ENCODE measurements at regions not wholly inside any gene's neighbourhood (a gene's known extent, or its start where the extent isn't known, plus 50 kb on each side); places are given as distances from the start of the nearest gene placed in this dataset.
"Not testable (repeated sequence)": the region's sequence is repeated elsewhere in the genome, so short reads cannot be mapped to it uniquely, and the experiment has no call there.

GRCh38 chr5:124179819-124180218 lies 566.6 kb downstream of the ZNF608 start:
- no peaks in the 10 kb centered on the region for H3K27me3 Mint-ChIP-seq
- no peaks in the 10 kb centered on the region for H3K36me3 Mint-ChIP-seq
- H3K4me1 Mint-ChIP-seq, result no peaks in the 10 kb centered on the region
- no peak overlapping the region for H3K4me3 Mint-ChIP-seq
- CTCF ChIA-PET, result no interaction called here
- ATAC-seq (no peak), DNase-seq (no peak)
- H3K27ac Mint-ChIP-seq, result no peak overlapping the region
- H3K9me3 Mint-ChIP-seq (ENCODE audit: low read depth), result peaks cover 4% of the 10 kb centered on the region

- Mint-ChIP-seq H3K9me3 (ENCODE audit: low read depth) (peaks cover 4% of the 10 kb centered on the region), H3K27ac (no peak overlapping the region), H3K4me1 (no peaks in the 10 kb centered on the region), H3K4me3 (no peak overlapping the region), H3K27me3 (no peaks in the 10 kb centered on the region), H3K36me3 (no peaks in the 10 kb centered on the region)
- ATAC-seq (no peak), DNase-seq (no peak)
- CTCF ChIA-PET, result no interaction called here
These were observed 568.4 kb downstream of the ZNF608 start for GRCh38 chr5:124178050-124178449.

- no peaks in the 10 kb centered on the region for H3K36me3 Mint-ChIP-seq
These were observed 569.7 kb downstream of the ZNF608 start for GRCh38 chr5:124176692-124177091.

GRCh38 chr5:124173386-124173785 lies 573.1 kb downstream of the ZNF608 start:
- Mint-ChIP-seq H3K4me3 (no peak overlapping the region), H3K27me3 (no peaks in the 10 kb centered on the region), H3K9me3 (ENCODE audit: low read depth) (peaks cover 8% of the 10 kb centered on the region), H3K27ac (no peak overlapping the region), H3K4me1 (no peaks in the 10 kb centered on the region), H3K36me3 (no peaks in the 10 kb centered on the region)
- DNase-seq, result no peak
- CTCF ChIA-PET, result no interaction called here
- ATAC-seq, result no peak

More at GRCh38 chr5:124176692-124177091, 569.7 kb downstream of the ZNF608 start:
- CTCF ChIA-PET, result no interaction called here
- no peaks in the 10 kb centered on the region for H3K4me1 Mint-ChIP-seq
- DNase-seq (no peak), ATAC-seq (no peak)
- no peaks in the 10 kb centered on the region for H3K27me3 Mint-ChIP-seq
- no peak overlapping the region for H3K4me3 Mint-ChIP-seq
- no peak overlapping the region for H3K27ac Mint-ChIP-seq
- H3K9me3 Mint-ChIP-seq (ENCODE audit: low read depth), result peaks cover 2% of the 10 kb centered on the region

- ATAC-seq, result no peak
- Mint-ChIP-seq H3K4me1 (no peaks in the 10 kb centered on the region), H3K27ac (no peak overlapping the region), H3K9me3 (ENCODE audit: low read depth) (peaks cover 8% of the 10 kb centered on the region), H3K4me3 (no peak overlapping the region), H3K36me3 (no peaks in the 10 kb centered on the region), H3K27me3 (no peaks in the 10 kb centered on the region)
- DNase-seq, result no peak
- CTCF ChIA-PET, result no interaction called here
These were observed 573.9 kb downstream of the ZNF608 start for GRCh38 chr5:124172389-124173003.

GRCh38 chr5:124168093-124168492 lies 578.3 kb downstream of the ZNF608 start:
- H3K27ac Mint-ChIP-seq; H3K4me1 Mint-ChIP-seq; DNase-seq; ATAC-seq; CTCF ChIA-PET; H3K4me3 Mint-ChIP-seq; H3K9me3 Mint-ChIP-seq (ENCODE audit: low read depth); H3K36me3 Mint-ChIP-seq; H3K27me3 Mint-ChIP-seq: not testable (repeated sequence)

GRCh38 chr5:124162767-124163532 lies 583.5 kb downstream of the ZNF608 start:
- ATAC-seq (no peak), DNase-seq (no peak)
- Mint-ChIP-seq H3K9me3 (ENCODE audit: low read depth) (no peaks in the 10 kb centered on the region), H3K4me3 (no peak overlapping the region), H3K4me1 (no peaks in the 10 kb centered on the region), H3K27ac (no peak overlapping the region), H3K27me3 (no peaks in the 10 kb centered on the region), H3K36me3 (no peaks in the 10 kb centered on the region)
- CTCF ChIA-PET, result no interaction called here

- H3K27me3 Mint-ChIP-seq, result no peaks in the 10 kb centered on the region
These were observed 585.2 kb downstream of the ZNF608 start for GRCh38 chr5:124161266-124161665.

GRCh38 chr5:124160265-124160664 lies 586.2 kb downstream of the ZNF608 start:
- DNase-seq (no peak), ATAC-seq (no peak)
- no peaks in the 10 kb centered on the region for H3K27me3 Mint-ChIP-seq
- H3K9me3 Mint-ChIP-seq (ENCODE audit: low read depth), result peaks cover 5% of the 10 kb centered on the region
- no peaks in the 10 kb centered on the region for H3K36me3 Mint-ChIP-seq
- H3K27ac Mint-ChIP-seq, result no peak overlapping the region
- CTCF ChIA-PET, result no interaction called here
- H3K4me3 Mint-ChIP-seq, result no peak overlapping the region
- H3K4me1 Mint-ChIP-seq, result no peaks in the 10 kb centered on the region

More at GRCh38 chr5:124161266-124161665, 585.2 kb downstream of the ZNF608 start:
- CTCF ChIA-PET, result no interaction called here
- H3K4me1 Mint-ChIP-seq, result no peaks in the 10 kb centered on the region
- no peaks in the 10 kb centered on the region for H3K9me3 Mint-ChIP-seq (ENCODE audit: low read depth)
- ATAC-seq (no peak), DNase-seq (no peak)
- H3K36me3 Mint-ChIP-seq, result no peaks in the 10 kb centered on the region
- H3K27ac Mint-ChIP-seq, result no peak overlapping the region
- no peak overlapping the region for H3K4me3 Mint-ChIP-seq

GRCh38 chr5:124157320-124157719 lies 589.1 kb downstream of the ZNF608 start:
- Mint-ChIP-seq H3K27me3 (no peaks in the 10 kb centered on the region), H3K4me3 (no peak overlapping the region), H3K4me1 (no peaks in the 10 kb centered on the region), H3K36me3 (no peaks in the 10 kb centered on the region), H3K9me3 (ENCODE audit: low read depth) (peaks cover 13% of the 10 kb centered on the region), H3K27ac (no peak overlapping the region)
- CTCF ChIA-PET, result no interaction called here
- DNase-seq (no peak), ATAC-seq (no peak)

- no peaks in the 10 kb centered on the region for H3K27me3 Mint-ChIP-seq
- ATAC-seq, result no peak
- no peaks in the 10 kb centered on the region for H3K36me3 Mint-ChIP-seq
- peaks cover 13% of the 10 kb centered on the region for H3K9me3 Mint-ChIP-seq (ENCODE audit: low read depth)
- no peak overlapping the region for H3K4me3 Mint-ChIP-seq
- no peak for DNase-seq
- CTCF ChIA-PET, result no interaction called here
- H3K4me1 Mint-ChIP-seq, result no peaks in the 10 kb centered on the region
- no peak overlapping the region for H3K27ac Mint-ChIP-seq
These were observed 589.9 kb downstream of the ZNF608 start for GRCh38 chr5:124156415-124156996.

- CTCF ChIA-PET, result no interaction called here
- Mint-ChIP-seq H3K4me3 (no peak overlapping the region), H3K27me3 (no peaks in the 10 kb centered on the region), H3K9me3 (ENCODE audit: low read depth) (peaks cover 17% of the 10 kb centered on the region), H3K36me3 (no peaks in the 10 kb centered on the region), H3K27ac (no peak overlapping the region), H3K4me1 (no peaks in the 10 kb centered on the region)
- DNase-seq, result no peak
- no peak for ATAC-seq
These were observed 591.7 kb downstream of the ZNF608 start for GRCh38 chr5:124154714-124155113.

GRCh38 chr5:124153588-124153987 lies 592.9 kb downstream of the ZNF608 start:
- H3K9me3 Mint-ChIP-seq (ENCODE audit: low read depth), result peaks cover 19% of the 10 kb centered on the region
- CTCF ChIA-PET, result no interaction called here
- H3K4me1 Mint-ChIP-seq, result no peaks in the 10 kb centered on the region
- no peak overlapping the region for H3K4me3 Mint-ChIP-seq
- DNase-seq, result no peak
- no peak for ATAC-seq
- H3K36me3 Mint-ChIP-seq, result no peaks in the 10 kb centered on the region
- H3K27ac Mint-ChIP-seq, result no peak overlapping the region
- H3K27me3 Mint-ChIP-seq, result no peaks in the 10 kb centered on the region

- CTCF ChIA-PET, result no interaction called here
- DNase-seq (no peak), ATAC-seq (no peak)
- no peak overlapping the region for H3K4me3 Mint-ChIP-seq
- H3K4me1 Mint-ChIP-seq, result no peaks in the 10 kb centered on the region
- H3K27me3 Mint-ChIP-seq, result no peaks in the 10 kb centered on the region
- no peak overlapping the region for H3K27ac Mint-ChIP-seq
- H3K9me3 Mint-ChIP-seq (ENCODE audit: low read depth), result peaks cover 6% of the 10 kb centered on the region
- no peaks in the 10 kb centered on the region for H3K36me3 Mint-ChIP-seq
These were observed 597.9 kb downstream of the ZNF608 start for GRCh38 chr5:124148574-124148973.
